Dedifferentiated amniotic fluid mesenchymal stem cell (primary cell): ENCODE measurements at regions not wholly inside any gene's neighbourhood (a gene's known extent, or its start where the extent isn't known, plus 50 kb on each side); places are given as distances from the start of the nearest gene placed in this dataset.
"Not testable (repeated sequence)": the region's sequence is repeated elsewhere in the genome, so short reads cannot be mapped to it uniquely, and the experiment has no call there.

Source experiments
- DNase-seq: peaks from one replicate; pipeline ENCODE4 v3.0.0-alpha.2; 2016; ENCODE audit errors: extremely low spot score

DNA sequence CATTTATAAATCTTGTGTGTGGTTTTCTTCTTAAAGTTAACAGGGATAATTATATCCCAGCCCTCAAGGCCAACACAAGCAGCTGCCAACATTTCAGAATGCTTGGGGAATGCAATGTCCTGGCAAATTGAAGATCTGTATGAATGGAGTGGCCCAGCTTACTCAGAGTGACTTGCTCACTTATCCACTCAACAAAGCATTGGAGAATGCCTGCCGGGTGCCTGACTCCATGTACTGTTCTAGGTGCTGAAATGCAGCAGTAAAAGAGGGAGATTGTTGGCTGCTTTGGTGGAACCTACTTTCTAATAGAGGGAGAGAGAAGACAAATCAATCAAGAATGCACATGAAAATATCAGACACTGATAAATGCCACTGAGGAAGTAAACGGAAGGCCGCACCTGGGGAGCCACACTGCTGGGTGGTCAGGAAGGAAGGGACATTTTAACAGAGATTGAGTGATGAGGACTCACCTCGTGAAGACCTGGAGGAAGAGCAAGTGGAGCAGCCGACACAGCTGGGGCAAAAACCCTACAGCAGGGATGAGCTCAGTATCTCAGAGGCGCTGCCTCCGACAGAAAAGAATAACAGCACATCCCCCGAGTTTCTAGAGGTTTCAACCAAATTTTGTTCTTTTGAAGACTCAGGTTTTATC is 61.2 kb upstream of the VASH1 start:
- DNase-seq, result no peak

DNA sequence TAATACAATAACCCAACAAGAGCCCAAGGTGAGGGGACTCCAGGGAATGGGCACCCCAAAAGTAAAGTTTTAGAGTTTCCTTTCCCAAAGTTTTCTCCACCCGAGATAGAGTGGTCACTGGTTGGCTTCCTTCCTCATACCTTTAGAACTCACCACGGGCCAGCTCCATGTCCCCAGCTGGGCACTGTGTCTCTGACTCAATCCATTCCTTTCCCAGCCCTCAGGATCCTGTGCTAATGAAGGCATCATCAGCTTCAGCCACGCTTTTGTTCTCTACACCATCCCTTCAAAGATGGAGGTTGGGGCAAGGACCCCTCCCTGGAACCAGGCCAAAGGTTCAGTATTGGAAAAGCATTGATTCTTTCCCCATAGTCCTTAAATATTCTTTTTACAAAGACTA is 59.8 kb upstream of the VASH1 start:
- DNase-seq, result no peak

DNA sequence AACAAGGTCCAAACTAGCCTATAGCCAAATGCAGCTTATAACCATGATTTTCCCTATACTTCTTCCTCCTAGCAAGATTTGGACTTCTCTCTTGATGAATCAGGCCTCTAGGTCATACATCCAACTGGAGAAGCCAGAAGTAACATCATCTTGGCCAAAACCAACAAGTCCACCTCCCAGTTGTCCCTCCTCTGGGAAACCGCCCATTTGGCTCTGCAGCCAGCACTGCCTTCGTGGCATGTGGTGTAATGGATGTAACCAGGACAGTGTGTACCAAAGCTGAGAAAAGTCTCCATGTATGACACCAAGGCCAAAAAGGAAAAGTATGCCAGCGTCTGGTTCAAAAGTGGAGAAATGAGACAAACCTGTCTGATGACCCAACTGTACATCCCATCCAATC is 59.3 kb upstream of the VASH1 start:
- no peak for DNase-seq

DNA sequence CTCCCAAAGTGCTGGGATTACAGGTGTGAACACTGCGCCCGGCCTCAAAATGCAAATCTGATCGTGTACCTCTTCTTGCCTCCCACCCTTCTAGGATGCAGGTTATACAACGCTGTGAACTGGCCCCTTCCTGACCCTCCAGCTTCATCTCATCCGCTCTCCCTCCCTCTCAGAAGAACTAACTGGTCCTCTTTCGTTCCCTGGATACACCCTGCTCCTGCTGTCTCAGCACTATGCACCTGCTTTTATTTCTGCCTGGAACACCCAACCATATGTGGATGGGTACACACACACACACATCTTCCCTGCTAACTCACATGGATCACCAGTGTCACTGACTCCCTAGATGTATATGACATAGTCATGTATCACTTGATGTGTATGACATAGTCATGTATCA is 56.1 kb upstream of the VASH1 start:
- DNase-seq, result no peak

DNA sequence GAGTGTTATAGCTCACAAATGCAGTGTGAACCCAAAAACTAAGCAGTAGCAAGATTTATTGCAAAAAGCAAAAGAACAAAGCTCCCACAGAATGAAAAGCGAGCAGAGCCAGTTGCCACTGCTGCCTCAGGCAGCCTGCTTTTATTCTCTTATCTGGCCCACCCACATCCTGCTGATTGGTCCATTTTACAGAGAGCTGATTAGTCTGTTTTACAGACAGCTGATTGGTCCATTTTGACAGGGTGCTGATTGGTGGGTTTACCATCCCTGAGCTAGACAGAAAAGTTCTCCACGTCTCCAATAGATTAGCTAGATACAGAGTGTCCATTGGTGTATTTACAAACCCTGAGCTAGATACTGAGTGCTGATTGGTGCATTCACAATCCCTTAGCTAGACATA is 55.1 kb upstream of the VASH1 start:
- not testable (repeated sequence) for DNase-seq

DNA sequence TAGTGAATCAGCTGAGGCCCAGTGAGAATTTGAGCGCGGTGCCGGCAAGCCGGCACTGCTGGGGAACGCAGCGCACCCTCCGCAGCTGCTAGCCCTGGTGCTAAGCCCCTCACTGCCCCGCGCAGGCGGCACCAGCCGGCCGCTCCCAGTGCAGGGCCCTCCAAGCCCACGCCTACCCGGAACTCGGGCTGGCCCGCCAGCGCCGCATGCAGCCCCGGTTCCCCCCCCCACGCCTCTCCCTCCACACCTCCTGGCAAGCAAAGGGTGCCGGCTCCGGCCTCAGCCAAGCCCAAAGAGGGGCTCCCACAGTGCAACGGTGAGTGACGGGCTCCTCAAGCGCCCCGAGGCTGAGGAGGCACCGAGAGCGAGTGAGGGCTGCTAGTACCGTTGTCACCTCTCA is 54.5 kb upstream of the VASH1 start:
- DNase-seq, result no peak

DNA sequence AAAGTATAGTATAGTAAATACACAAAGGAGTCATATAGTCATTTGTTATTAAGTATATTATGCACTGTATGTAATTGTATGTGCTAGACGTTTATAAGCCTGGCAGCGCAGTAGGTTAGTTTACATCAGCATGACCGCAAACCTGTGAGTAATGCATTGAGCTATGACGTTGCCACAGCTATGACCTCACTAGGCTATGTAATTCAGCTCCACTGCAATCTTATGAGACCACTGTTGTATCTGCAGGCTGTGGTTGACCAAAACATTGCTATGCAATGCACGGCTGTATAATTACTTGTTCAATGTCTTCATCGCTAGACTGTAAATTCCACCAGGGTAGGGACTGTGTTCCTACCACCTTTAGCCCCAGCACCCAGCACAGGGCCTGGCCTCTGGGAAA is 53.2 kb upstream of the VASH1 start:
- no peak for DNase-seq

DNA sequence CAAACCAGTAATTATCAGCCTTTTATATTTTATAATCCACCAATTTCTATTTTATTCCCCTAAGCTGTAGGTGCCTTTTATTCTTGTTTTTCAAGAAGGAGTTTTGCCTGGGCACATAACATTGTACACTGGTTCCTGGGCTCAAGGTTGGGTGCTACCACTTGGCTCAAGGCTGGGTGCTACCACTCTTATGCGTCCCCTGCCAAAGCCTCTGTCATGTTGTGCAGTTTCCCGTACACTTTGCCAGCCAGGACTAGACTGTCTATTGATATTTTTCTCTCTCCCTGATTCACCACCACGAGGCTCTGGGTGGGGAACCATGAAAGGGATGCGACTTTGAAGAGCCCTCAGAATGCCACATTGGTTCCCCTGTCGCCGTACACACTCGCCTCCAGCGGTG is 52.5 kb upstream of the VASH1 start:
- DNase-seq, result no peak

DNA sequence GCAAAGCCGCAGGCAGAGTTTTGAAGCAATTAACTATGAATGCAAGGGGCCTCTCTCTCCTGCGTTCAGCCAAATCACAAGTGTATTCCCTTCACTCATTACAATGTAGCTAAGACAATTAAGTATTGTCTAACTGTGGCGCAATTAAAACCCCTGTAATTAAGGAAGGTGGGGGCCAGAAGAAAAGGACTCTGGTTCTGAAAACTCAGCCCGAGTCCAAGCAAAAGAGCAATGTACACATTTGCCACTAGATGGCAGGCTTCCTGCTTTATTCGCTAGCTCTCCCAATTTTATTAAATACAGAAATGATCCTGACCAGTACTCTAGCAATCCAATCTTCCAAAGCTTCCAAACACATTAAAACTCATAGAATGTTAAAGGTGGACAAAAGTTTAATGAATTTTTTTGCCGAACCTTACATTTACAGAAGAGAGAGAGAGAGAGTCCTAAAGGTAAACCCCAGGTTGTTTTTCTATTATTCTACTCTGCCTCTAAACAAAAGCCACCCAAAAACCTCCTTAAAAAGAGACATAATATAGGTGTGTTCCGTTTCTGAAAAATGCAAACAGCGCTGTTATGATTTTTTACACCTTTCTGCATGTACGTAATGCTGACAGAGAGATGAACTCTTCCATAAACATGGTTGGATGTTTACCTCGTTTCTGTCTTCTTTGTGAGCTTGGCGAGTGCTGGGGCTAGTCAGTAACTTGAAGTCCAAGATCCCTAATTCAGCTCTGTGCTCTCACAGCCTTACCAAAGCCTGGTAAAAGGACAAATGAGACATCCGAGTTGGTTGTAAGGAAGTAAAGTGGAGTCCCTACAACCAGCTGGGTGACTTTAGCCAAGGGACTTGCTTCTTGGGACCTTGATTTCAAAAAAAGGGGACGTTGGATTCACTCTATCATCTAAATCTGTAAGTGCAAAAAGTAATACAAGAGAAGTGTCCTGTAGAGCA is 50.9 kb upstream of the VASH1 start:
- peak; percentile 66 for DNase-seq
